ENCODE measurements at regions not wholly inside any gene's neighbourhood (a gene's known extent, or its start where the extent isn't known, plus 50 kb on each side); places are given as distances from the start of the nearest gene placed in this dataset.

- DNase-seq, result no peak
Measured at GRCh38 chr12:98453492-98453891, 61.9 kb upstream of the TMPO start.

GRCh38 chr12:98456041-98456440, 59.3 kb upstream of the TMPO start:
- no peak for DNase-seq

DNA sequence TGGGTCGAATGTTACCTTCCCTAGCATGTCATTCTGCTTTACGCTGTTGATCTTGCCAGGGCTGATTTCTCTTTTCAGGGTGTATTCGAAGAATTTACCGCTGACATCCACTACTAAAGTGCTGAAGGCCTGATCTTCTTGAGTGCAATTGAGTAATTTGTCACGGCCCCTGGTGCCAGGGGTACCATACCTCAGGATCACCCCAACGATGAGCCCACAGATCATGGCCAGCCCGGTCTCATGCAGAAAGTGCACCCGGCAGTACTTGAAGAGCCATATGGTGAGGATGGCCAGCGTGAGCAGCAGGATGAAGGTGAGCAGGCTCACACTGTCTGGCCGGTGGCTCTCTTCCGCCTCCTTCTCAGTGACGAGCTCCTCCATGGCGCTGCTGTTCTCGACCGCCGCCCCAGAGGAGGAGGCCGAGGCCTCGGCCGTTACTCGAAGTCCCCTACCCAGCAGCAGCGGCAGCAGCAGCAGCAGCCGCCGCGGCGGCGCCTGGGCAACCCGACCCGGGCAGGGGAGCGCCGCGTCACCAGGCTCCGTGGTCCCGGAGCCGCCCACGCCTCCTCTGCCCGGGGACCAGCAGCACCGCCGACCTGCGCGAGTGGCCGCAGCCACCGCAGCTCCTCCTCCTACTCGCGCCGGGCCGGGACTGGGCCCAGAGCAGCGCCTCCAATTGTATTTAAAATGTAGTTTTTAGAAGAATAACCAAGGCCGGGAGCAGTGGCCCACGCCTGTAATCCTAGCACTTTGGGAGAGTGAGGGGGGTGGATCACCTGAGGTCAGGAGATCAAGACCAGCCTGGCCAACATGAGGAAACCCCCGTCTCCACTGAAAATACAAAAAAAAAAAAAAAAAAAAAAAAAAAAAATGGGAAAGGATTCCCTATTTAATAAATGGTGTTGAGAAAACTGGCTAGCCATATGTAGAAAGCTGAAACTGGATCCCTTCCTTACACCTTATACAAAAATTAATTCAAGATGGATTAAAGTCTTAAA, 58.5 kb upstream of the TMPO start:
- DNase-seq, result peak; percentile 27

DNA sequence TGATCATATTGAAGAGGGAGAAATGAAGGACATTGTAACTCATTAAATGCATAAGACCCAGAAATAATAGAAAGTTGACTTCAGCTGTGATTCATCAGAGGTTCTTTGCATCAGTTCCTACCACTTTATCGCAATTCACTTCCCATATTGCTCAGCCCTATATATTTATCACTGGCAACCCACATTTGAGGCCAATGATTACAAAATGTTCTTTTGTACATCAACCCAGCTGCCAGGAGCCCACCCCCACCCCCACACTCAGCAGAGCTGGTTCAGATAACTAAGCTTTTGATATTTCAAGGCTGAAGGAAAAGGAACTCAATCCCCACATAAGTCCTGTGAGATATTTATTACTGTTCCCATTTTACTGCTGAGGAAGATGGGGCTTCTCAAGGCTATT, 51.2 kb upstream of the TMPO start:
- DNase-seq, result no peak

DNA sequence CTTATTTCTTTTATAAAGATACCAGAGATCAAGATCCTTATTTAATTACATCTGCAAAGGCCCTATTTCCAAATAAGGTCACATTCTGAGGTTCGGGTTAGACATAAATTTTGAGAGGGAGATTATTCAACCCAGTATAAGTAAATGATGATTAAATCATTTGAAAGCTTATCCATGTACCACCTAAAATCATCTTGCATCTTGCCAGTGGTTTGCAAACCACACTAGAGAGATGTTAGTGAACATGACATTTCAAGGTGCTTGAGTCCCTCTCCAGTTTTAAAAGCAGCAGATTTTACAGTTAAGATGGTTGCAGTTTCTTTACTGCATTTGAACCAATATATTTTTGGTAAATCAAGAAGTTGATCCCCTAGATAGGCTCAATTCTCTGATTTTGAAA, 49.9 kb upstream of the TMPO start:
- DNase-seq, result no peak
